Liver (tissue), 3 donors: ENCODE measurements at regions not wholly inside any gene's neighbourhood (a gene's known extent, or its start where the extent isn't known, plus 50 kb on each side); places are given as distances from the start of the nearest gene placed in this dataset.
"Not testable (repeated sequence)": the region's sequence is repeated elsewhere in the genome, so short reads cannot be mapped to it uniquely, and the experiment has no call there.

Experiments used
- ATF3 ChIP-seq: IDR thresholded peaks from 2 replicates; pipeline ENCODE4 v1.6.1; 2016; ENCODE audit warnings: antibody characterized with exemption
- GABPA ChIP-seq, 2 donors: IDR thresholded peaks in 1 of 2; conservative IDR thresholded peaks in 1 of 2; 2 replicates each; pipeline ENCODE4 v1.6.1; 2016; ENCODE audit warnings: antibody characterized with exemption in 2 of 2, mild to moderate bottlenecking in 1 of 2, moderate library complexity in 1 of 2
- SP1 ChIP-seq: IDR thresholded peaks from 2 replicates; pipeline ENCODE4 v1.6.1; 2018; ENCODE audit warnings: antibody characterized with exemption, mild to moderate bottlenecking
- TAF1 ChIP-seq: conservative IDR thresholded peaks from 2 replicates; pipeline ENCODE4 v1.6.1; 2016; ENCODE audit warnings: antibody characterized with exemption, mild to moderate bottlenecking
- YY1 ChIP-seq: IDR thresholded peaks from 2 replicates; pipeline ENCODE4 v1.6.1; 2016; ENCODE audit warnings: antibody characterized with exemption, mild to moderate bottlenecking
- TF ChIP-seq, protein P1 (sequence below): fragments of 150-350 bp; IDR thresholded peaks from 2 replicates; pipeline ENCODE4 v1.5.1; 2017; ENCODE audit warnings: improper control_type of control experiment, low read depth, low read length; ENCODE audit not compliant: missing input control
- donor health status: healthy.
- donor health status: healthy.

GRCh38 chr21:10460957-10461356 is 60.4 kb upstream of the TPTE start:
- not testable (repeated sequence) for TF ChIP-seq GABPA (IDR thresholded peaks at IDR 0.05 in 1 of 2, conservative IDR thresholded peaks at IDR 0.05 in 1 of 2); SP1; TAF1; YY1; ATF3
- TF ChIP-seq, protein P1, sequence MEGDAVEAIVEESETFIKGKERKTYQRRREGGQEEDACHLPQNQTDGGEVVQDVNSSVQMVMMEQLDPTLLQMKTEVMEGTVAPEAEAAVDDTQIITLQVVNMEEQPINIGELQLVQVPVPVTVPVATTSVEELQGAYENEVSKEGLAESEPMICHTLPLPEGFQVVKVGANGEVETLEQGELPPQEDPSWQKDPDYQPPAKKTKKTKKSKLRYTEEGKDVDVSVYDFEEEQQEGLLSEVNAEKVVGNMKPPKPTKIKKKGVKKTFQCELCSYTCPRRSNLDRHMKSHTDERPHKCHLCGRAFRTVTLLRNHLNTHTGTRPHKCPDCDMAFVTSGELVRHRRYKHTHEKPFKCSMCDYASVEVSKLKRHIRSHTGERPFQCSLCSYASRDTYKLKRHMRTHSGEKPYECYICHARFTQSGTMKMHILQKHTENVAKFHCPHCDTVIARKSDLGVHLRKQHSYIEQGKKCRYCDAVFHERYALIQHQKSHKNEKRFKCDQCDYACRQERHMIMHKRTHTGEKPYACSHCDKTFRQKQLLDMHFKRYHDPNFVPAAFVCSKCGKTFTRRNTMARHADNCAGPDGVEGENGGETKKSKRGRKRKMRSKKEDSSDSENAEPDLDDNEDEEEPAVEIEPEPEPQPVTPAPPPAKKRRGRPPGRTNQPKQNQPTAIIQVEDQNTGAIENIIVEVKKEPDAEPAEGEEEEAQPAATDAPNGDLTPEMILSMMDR = not testable (repeated sequence)
